ENCODE measurements at regions not wholly inside any gene's neighbourhood (a gene's known extent, or its start where the extent isn't known, plus 50 kb on each side); places are given as distances from the start of the nearest gene placed in this dataset.

GRCh38 chr3:154614078-154614477 is 184.1 kb upstream of the GPR149 start:
- Mint-ChIP-seq H3K36me3 (ENCODE audit: low read depth) (no peaks in the 10 kb centered on the region), H3K4me1 (ENCODE audit: low read depth) (no peaks in the 10 kb centered on the region)
- no peak for TF ChIP-seq CTCF (IDR thresholded peaks at IDR 0.05)

GRCh38 chr3:154602241-154602640 is 172.3 kb upstream of the GPR149 start:
- no peak overlapping the region for H3K4me3 Mint-ChIP-seq

More at GRCh38 chr3:154614078-154614477, 184.1 kb upstream of the GPR149 start:
- DNase-seq, result no peak
- Mint-ChIP-seq H3K9me3 (peaks cover 39% of the 10 kb centered on the region), H3K27me3 (ENCODE audit: insufficient read depth) (no peaks in the 10 kb centered on the region), H3K27ac (no peak overlapping the region), H3K4me3 (no peak overlapping the region)

GRCh38 chr3:154598166-154598565 is 168.2 kb upstream of the GPR149 start:
- no peak overlapping the region for H3K4me3 Mint-ChIP-seq
- DNase-seq, result no peak
- H3K27me3 Mint-ChIP-seq (ENCODE audit: insufficient read depth), result no peaks in the 10 kb centered on the region
- no peaks in the 10 kb centered on the region for H3K36me3 Mint-ChIP-seq (ENCODE audit: low read depth)
- TF ChIP-seq CTCF (IDR thresholded peaks at IDR 0.05), result no peak
- H3K27ac Mint-ChIP-seq, result no peak overlapping the region
- H3K9me3 Mint-ChIP-seq, result peaks cover 46% of the 10 kb centered on the region
- H3K4me1 Mint-ChIP-seq (ENCODE audit: low read depth), result no peaks in the 10 kb centered on the region

More at GRCh38 chr3:154602241-154602640, 172.3 kb upstream of the GPR149 start:
- H3K36me3 Mint-ChIP-seq (ENCODE audit: low read depth), result no peaks in the 10 kb centered on the region
- H3K27me3 Mint-ChIP-seq (ENCODE audit: insufficient read depth), result no peaks in the 10 kb centered on the region
- no peak for DNase-seq
- H3K9me3 Mint-ChIP-seq, result peaks cover 55% of the 10 kb centered on the region
- no peak for TF ChIP-seq CTCF (IDR thresholded peaks at IDR 0.05)
- H3K27ac Mint-ChIP-seq, result no peak overlapping the region
- no peaks in the 10 kb centered on the region for H3K4me1 Mint-ChIP-seq (ENCODE audit: low read depth)

- TF ChIP-seq CTCF (IDR thresholded peaks at IDR 0.05), result no peak
- no peak overlapping the region for H3K27ac Mint-ChIP-seq
Observed at GRCh38 chr3:154590675-154591384, 160.8 kb upstream of the GPR149 start.

GRCh38 chr3:154588831-154589230 is 158.8 kb upstream of the GPR149 start:
- Mint-ChIP-seq H3K9me3 (peaks cover 13% of the 10 kb centered on the region), H3K27ac (no peak overlapping the region), H3K36me3 (ENCODE audit: low read depth) (no peaks in the 10 kb centered on the region), H3K4me3 (no peak overlapping the region), H3K27me3 (ENCODE audit: insufficient read depth) (no peaks in the 10 kb centered on the region), H3K4me1 (ENCODE audit: low read depth) (no peaks in the 10 kb centered on the region)
- no peak for TF ChIP-seq CTCF (IDR thresholded peaks at IDR 0.05)
- DNase-seq, result no peak

More at GRCh38 chr3:154590675-154591384, 160.8 kb upstream of the GPR149 start:
- H3K4me3 Mint-ChIP-seq, result no peak overlapping the region
- H3K27me3 Mint-ChIP-seq (ENCODE audit: insufficient read depth), result no peaks in the 10 kb centered on the region
- H3K4me1 Mint-ChIP-seq (ENCODE audit: low read depth), result no peaks in the 10 kb centered on the region
- H3K36me3 Mint-ChIP-seq (ENCODE audit: low read depth), result no peaks in the 10 kb centered on the region
- DNase-seq, result no peak
- H3K9me3 Mint-ChIP-seq, result peaks cover 6% of the 10 kb centered on the region

Measured in HFFc6 (cell line).